ENCODE measurements at regions not wholly inside any gene's neighbourhood (a gene's known extent, or its start where the extent isn't known, plus 50 kb on each side); places are given as distances from the start of the nearest gene placed in this dataset.

DNA sequence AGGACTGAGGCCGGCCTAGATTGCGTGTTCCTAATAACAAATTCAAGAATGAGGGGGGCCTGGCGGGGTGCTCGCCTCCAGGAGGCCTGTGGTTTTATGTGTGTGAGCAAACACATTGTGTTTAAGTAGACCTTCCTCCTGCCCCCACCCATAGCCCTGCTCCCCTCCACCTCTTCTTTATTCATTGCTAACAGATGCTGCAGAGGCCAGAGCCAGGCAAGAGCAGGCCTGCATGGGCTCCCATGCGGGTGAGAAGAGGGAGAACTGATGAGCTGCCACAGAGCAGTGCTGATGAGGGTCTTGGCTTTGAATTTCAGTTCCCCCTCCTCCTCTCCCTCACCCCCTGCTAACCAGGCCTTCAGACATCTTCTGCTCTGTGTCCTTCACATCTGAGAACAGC lies 154.6 kb downstream of the OSR1 start:
- Histone ChIP-seq H3K79me2 (ENCODE audit: control insufficient read depth, insufficient read depth, low read length) (no peaks in the 10 kb centered on the region), H3K4me2 (ENCODE audit: insufficient read depth, low read length) (no peak overlapping the region), H3K4me3 (no peak overlapping the region), H3K36me3 (ENCODE audit: control insufficient read depth, insufficient read depth, low read length) (no peaks in the 10 kb centered on the region), H3K9me1 (ENCODE audit: control insufficient read depth, insufficient read depth, low read length) (no peaks in the 10 kb centered on the region), H3K9me3 (replicated peaks; ENCODE audit: control insufficient read depth, insufficient read depth, low read depth, low read length) (no peaks in the 10 kb centered on the region), H4K20me1 (replicated peaks; ENCODE audit: control insufficient read depth, insufficient read depth, low read length) (no peaks in the 10 kb centered on the region), H3K9ac (ENCODE audit: insufficient read depth in 1 of 2, low read depth in 2 of 2, low read length in 2 of 2) (no peak overlapping the region), H3K27ac (ENCODE audit: extremely low read depth, low read depth, low read length) (no peak overlapping the region), H3K27me3 (ENCODE audit: control insufficient read depth in 2 of 2, insufficient read depth in 2 of 2, low read length in 2 of 2) (no peaks in the 10 kb centered on the region), H3K4me1 (replicated peaks in 1 of 2; ENCODE audit: control insufficient read depth in 2 of 2, insufficient read depth in 2 of 2, low read length in 2 of 2) (no peaks in the 10 kb centered on the region), H2AFZ (ENCODE audit: low read depth, low read length) (no peak overlapping the region)
- in situ Hi-C loops (cut with MboI), result no loop called here
- FAIRE-seq (no peak), DNase-seq (ENCODE audit: extremely low read depth in 1 of 4, low spot score in 3 of 4) (no peak), ATAC-seq (no peak)
- intact Hi-C loops (cut with micrococcal nuclease), result no loop called here
- no TSS peak for BruUV-seq (replicated peaks)
- ChIA-PET POLR2A (no interaction called here), CTCF (ENCODE audit: low intra/inter-chr PET ratio) (no interaction called here)
- WGBS (ENCODE audit: insufficient coverage, low coverage, missing lambda C conversion rate), result 0% methylated on average over 4 of the region's 5 CpGs
- TF ChIP-seq, protein P1, sequence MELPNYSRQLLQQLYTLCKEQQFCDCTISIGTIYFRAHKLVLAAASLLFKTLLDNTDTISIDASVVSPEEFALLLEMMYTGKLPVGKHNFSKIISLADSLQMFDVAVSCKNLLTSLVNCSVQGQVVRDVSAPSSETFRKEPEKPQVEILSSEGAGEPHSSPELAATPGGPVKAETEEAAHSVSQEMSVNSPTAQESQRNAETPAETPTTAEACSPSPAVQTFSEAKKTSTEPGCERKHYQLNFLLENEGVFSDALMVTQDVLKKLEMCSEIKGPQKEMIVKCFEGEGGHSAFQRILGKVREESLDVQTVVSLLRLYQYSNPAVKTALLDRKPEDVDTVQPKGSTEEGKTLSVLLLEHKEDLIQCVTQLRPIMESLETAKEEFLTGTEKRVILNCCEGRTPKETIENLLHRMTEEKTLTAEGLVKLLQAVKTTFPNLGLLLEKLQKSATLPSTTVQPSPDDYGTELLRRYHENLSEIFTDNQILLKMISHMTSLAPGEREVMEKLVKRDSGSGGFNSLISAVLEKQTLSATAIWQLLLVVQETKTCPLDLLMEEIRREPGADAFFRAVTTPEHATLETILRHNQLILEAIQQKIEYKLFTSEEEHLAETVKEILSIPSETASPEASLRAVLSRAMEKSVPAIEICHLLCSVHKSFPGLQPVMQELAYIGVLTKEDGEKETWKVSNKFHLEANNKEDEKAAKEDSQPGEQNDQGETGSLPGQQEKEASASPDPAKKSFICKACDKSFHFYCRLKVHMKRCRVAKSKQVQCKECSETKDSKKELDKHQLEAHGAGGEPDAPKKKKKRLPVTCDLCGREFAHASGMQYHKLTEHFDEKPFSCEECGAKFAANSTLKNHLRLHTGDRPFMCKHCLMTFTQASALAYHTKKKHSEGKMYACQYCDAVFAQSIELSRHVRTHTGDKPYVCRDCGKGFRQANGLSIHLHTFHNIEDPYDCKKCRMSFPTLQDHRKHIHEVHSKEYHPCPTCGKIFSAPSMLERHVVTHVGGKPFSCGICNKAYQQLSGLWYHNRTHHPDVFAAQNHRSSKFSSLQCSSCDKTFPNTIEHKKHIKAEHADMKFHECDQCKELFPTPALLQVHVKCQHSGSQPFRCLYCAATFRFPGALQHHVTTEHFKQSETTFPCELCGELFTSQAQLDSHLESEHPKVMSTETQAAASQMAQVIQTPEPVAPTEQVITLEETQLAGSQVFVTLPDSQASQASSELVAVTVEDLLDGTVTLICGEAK (IDR thresholded peaks at IDR 0.05), result no peak
- TF ChIP-seq, protein P1 (CRISPR knock-in tag; IDR thresholded peaks at IDR 0.05), result no peak
